ENCODE measurements at regions not wholly inside any gene's neighbourhood (a gene's known extent, or its start where the extent isn't known, plus 50 kb on each side); places are given as distances from the start of the nearest gene placed in this dataset.

- DNase-seq (ENCODE audit: low spot score) = peak; percentile 7
Measured at GRCh38 chr15:69980341-69981059, 117.2 kb downstream of the TLE3 start.

- DNase-seq (ENCODE audit: low spot score) = no peak
Measured at GRCh38 chr15:69982037-69982436, 115.7 kb downstream of the TLE3 start.

GRCh38 chr15:69983696-69984265 is 113.9 kb downstream of the TLE3 start:
- DNase-seq (ENCODE audit: low spot score) = peak; percentile 57

- DNase-seq (ENCODE audit: low spot score) = no peak
Measured at GRCh38 chr15:69987492-69988489, 109.9 kb downstream of the TLE3 start.

- no peak for DNase-seq (ENCODE audit: low spot score)
Measured at GRCh38 chr15:69988541-69989225, 109.0 kb downstream of the TLE3 start.

GRCh38 chr15:69990566-69991421 is 106.9 kb downstream of the TLE3 start:
- no peak for DNase-seq (ENCODE audit: low spot score)

- no peak for DNase-seq (ENCODE audit: low spot score)
Measured at GRCh38 chr15:69991551-69991980, 106.2 kb downstream of the TLE3 start.

- DNase-seq (ENCODE audit: low spot score) = no peak
Measured at GRCh38 chr15:69992348-69992747, 105.4 kb downstream of the TLE3 start.

GRCh38 chr15:69994429-69995205 is 103.1 kb downstream of the TLE3 start:
- DNase-seq (ENCODE audit: low spot score) = no peak

GRCh38 chr15:69996321-69997160 is 101.2 kb downstream of the TLE3 start:
- DNase-seq (ENCODE audit: low spot score) = no peak

- DNase-seq (ENCODE audit: low spot score) = peak; percentile 55
Measured at GRCh38 chr15:69997161-69997485, 100.6 kb downstream of the TLE3 start.
